GM12878 (cell line): ENCODE measurements at regions not wholly inside any gene's neighbourhood (a gene's known extent, or its start where the extent isn't known, plus 50 kb on each side); places are given as distances from the start of the nearest gene placed in this dataset.

Source experiments
- ATAC-seq: fragments of 200-7000 bp; cut with Tn5 transposase; 3 replicates; pipeline ENCODE4 v1.9.1; 2020; ENCODE audit warnings: mild to moderate bottlenecking, moderate library complexity
- BruUV-seq: library from RNA; stranded (reverse); fragments of 400-500 nt; replicated peaks from 2 replicates; lab custom pipeline; 2021; lab: Mats Ljungman, UMichigan
- CTCF ChIA-PET: fragments of 300-600 bp; sonication (Branson Sonifier 250); formaldehyde crosslinking; extraction: SDS; loops from one replicate; lab custom pipeline; 2021; ENCODE audit warnings: inconsistent platforms; lab: Yijun Ruan, JAX
- POLR2A ChIA-PET: fragments of 350-600 bp; formaldehyde crosslinking; extraction: SDS; loops from one replicate; lab custom pipeline; 2021; ENCODE audit warnings: inconsistent platforms; lab: Charles Lee
- RAD21 ChIA-PET: fragments of 300-600 bp; sonication (Branson Sonifier 250); formaldehyde crosslinking; loops from one replicate; lab custom pipeline; 2023; ENCODE audit warnings: antibody characterized with exemption; ENCODE audit not compliant: unreplicated experiment; lab: Charles Lee
- SMC1A ChIA-PET: fragments of 300-600 bp; sonication (Branson Sonifier 250); formaldehyde crosslinking; loops from one replicate; lab custom pipeline; 2023; ENCODE audit not compliant: unreplicated experiment, uncharacterized antibody; lab: Charles Lee
- DNase-seq: peaks from one replicate; pipeline ENCODE4 v3.0.0-alpha.2; 2011; ENCODE audit warnings: low read depth, low spot score
- FAIRE-seq: peaks from 3 replicates; lab custom pipeline; 2011; peaks lifted over from hg19 to GRCh38; lab: Jason Lieb, UNC
- H2AFZ ChIP-seq: 2 replicates; pipeline ENCODE4 v1.6.0; 2011; ENCODE audit warnings: low read depth, low read length, control low read depth; ENCODE audit not compliant: control insufficient read depth
- H3K27ac ChIP-seq: 2 replicates; pipeline ENCODE4 v1.5.1; 2011; ENCODE audit warnings: control low read depth; ENCODE audit not compliant: control insufficient read depth, insufficient read depth
- H3K27me3 ChIP-seq, 2 experiments: replicated peaks in 1 of 2; 2 replicates each; pipeline versions ENCODE4 v1.6.0 to v1.6.1; 2011; ENCODE audit warnings: low read length in 1 of 2; ENCODE audit not compliant: control insufficient read depth in 2 of 2, insufficient read depth in 2 of 2
- H3K36me3 ChIP-seq, 2 experiments: 2 replicates each; pipeline ENCODE4 v1.5.1; 2011; ENCODE audit warnings: low read length in 1 of 2; ENCODE audit not compliant: control insufficient read depth in 2 of 2, insufficient read depth in 2 of 2
- H3K4me1 ChIP-seq: 2 replicates; pipeline ENCODE4 v1.6.1; 2011; ENCODE audit warnings: mild to moderate bottlenecking, low read length, moderate library complexity, mixed read lengths; ENCODE audit not compliant: control insufficient read depth, insufficient read depth
- H3K4me2 ChIP-seq: 2 replicates; pipeline ENCODE4 v1.6.0; 2011; ENCODE audit warnings: control low read depth; ENCODE audit not compliant: control insufficient read depth, insufficient read depth
- H3K4me3 ChIP-seq: fragments of 200-600 bp; sonication (generic); 2 replicates; pipeline ENCODE4 v1.5.1; 2016
- H3K79me2 ChIP-seq: 2 replicates; pipeline ENCODE4 v1.6.0; 2011; ENCODE audit warnings: low read length; ENCODE audit not compliant: control insufficient read depth, insufficient read depth
- H3K9ac ChIP-seq: 2 replicates; pipeline ENCODE4 v1.8.0; 2011; ENCODE audit warnings: low read length, control low read depth, mixed read lengths; ENCODE audit not compliant: control insufficient read depth, insufficient read depth
- H3K9me3 ChIP-seq: replicated peaks from 3 replicates; pipeline ENCODE4 v1.5.1; 2011; ENCODE audit warnings: mild to moderate bottlenecking, low read length; ENCODE audit not compliant: control insufficient read depth, insufficient read depth
- H4K20me1 ChIP-seq: 2 replicates; pipeline ENCODE4 v1.6.0; 2011; ENCODE audit not compliant: control insufficient read depth, insufficient read depth
- ATF2 ChIP-seq: IDR thresholded peaks from 2 replicates; pipeline ENCODE4 v1.6.1; 2012; ENCODE audit warnings: low read length, inconsistent platforms
- BCL3 ChIP-seq: IDR thresholded peaks from 2 replicates; pipeline ENCODE4 v1.6.1; 2011; ENCODE audit warnings: borderline replicate concordance, low read depth, mild to moderate bottlenecking, moderate library complexity, low read length; ENCODE audit not compliant: insufficient read depth, poor library complexity, severe bottlenecking
- CEBPB ChIP-seq, 2 experiments: fragments of 150-350 bp in 1 of 2; IDR thresholded peaks; 2 replicates each; pipeline ENCODE4 v1.6.1; 2012 to 2014; ENCODE audit warnings: low read depth in 2 of 2, low read length in 2 of 2, borderline replicate concordance in 1 of 2, inconsistent platforms in 1 of 2
- HDAC2 ChIP-seq: fragments of 200-600 bp; sonication (generic); IDR thresholded peaks from 2 replicates; pipeline ENCODE4 v1.6.1; 2017
- KLF5 ChIP-seq: fragments of 450-650 bp; IDR thresholded peaks from 2 replicates; pipeline ENCODE4 v1.6.1; 2014; ENCODE audit warnings: mild to moderate bottlenecking; ENCODE audit not compliant: partially characterized antibody
- NR2C2 ChIP-seq: IDR thresholded peaks from 2 replicates; pipeline ENCODE4 v1.6.1; 2011; ENCODE audit warnings: borderline replicate concordance, low read depth; ENCODE audit not compliant: control insufficient read depth, insufficient read length
- PAX5 ChIP-seq: IDR thresholded peaks from 2 replicates; pipeline ENCODE4 v1.6.1; 2011; ENCODE audit warnings: low read depth, low read length, borderline replicate concordance
- RELA ChIP-seq: fragments of 450-650 bp; IDR thresholded peaks from 2 replicates; pipeline ENCODE4 v1.8.0; 2014; ENCODE audit warnings: borderline replicate concordance; ENCODE audit not compliant: partially characterized antibody
- SMAD5 ChIP-seq: IDR thresholded peaks from 2 replicates; pipeline ENCODE4 v1.6.1; 2016; ENCODE audit warnings: antibody characterized with exemption, low read depth
- TCF3 ChIP-seq: IDR thresholded peaks from 2 replicates; pipeline ENCODE4 v1.6.1; 2012; ENCODE audit warnings: low read depth, mild to moderate bottlenecking, low read length, borderline replicate concordance; ENCODE audit not compliant: insufficient read depth
- ZBTB33 ChIP-seq: fragments of 450-650 bp; IDR thresholded peaks from 2 replicates; pipeline ENCODE4 v1.6.1; 2017; ENCODE audit warnings: mild to moderate bottlenecking
- WGBS: methylation state at CpG from one replicate; pipeline ENCODE4 v1.1.6; 2016; ENCODE audit warnings: low lambda C conversion rate; ENCODE audit not compliant: insufficient replicate concordance, insufficient coverage; ENCODE audit errors: missing lambda C conversion rate; 5-methylcytosine and 5-hydroxymethylcytosine counted together
- in situ Hi-C: fragments of 300-500 bp; cut with MboI; formaldehyde crosslinking; loops from 9 replicates; pipeline ENCODE4 v1.14.3; 2018; ENCODE audit warnings: mixed read lengths
- intact Hi-C: fragments of 100-400 bp; cut with micrococcal nuclease; formaldehyde crosslinking; loops from one replicate; pipeline ENCODE4 v1.14.2; 2022; ENCODE audit not compliant: unreplicated experiment

- H3K27ac ChIP-seq = no peak overlapping the region
- POLR2A ChIA-PET = no interaction called here
- no peaks in the 10 kb centered on the region for H3K4me1 ChIP-seq
- H4K20me1 ChIP-seq = no peaks in the 10 kb centered on the region
- no peak for FAIRE-seq
- no peak for ATAC-seq
- intact Hi-C loops = no loop called here
- no peak overlapping the region for H3K9ac ChIP-seq
- H3K4me2 ChIP-seq = no peak overlapping the region
- 34% methylated on average over 2 of the region's 2 CpGs for WGBS
- H3K36me3 ChIP-seq = no peaks in the 10 kb centered on the region
- no peaks in the 10 kb centered on the region for H3K27me3 ChIP-seq
- no TSS peak for BruUV-seq
- RAD21 ChIA-PET = no interaction called here
- no peak for DNase-seq
- no peaks in the 10 kb centered on the region for H3K9me3 ChIP-seq
- no peak overlapping the region for H3K4me3 ChIP-seq
- SMC1A ChIA-PET = no interaction called here
- in situ Hi-C loops = no loop called here
- TF ChIP-seq HDAC2 (no peak), PAX5 (no peak), BCL3 (no peak), CEBPB (IDR thresholded peaks at IDR 0.05; ENCODE audit: borderline replicate concordance in 1 of 2, low read depth in 2 of 2, low read length in 2 of 2) (no peak), SMAD5 (no peak), RELA (no peak), NR2C2 (no peak)
- no peak overlapping the region for H2AFZ ChIP-seq
- CTCF ChIA-PET = no interaction called here
- no peaks in the 10 kb centered on the region for H3K79me2 ChIP-seq
Measured at GRCh38 chr4:123980736-123981300, 584.2 kb downstream of the SPRY1 start.

GRCh38 chr4:123984886-123985285 lies 588.3 kb downstream of the SPRY1 start:
- 11% methylated on average over 3 of the region's 3 CpGs for WGBS
- ChIA-PET RAD21 (no interaction called here), CTCF (no interaction called here), SMC1A (no interaction called here), POLR2A (no interaction called here)
- intact Hi-C loops = no loop called here
- FAIRE-seq = no peak
- TF ChIP-seq TCF3 (no peak), ATF2 (no peak), KLF5 (no peak), ZBTB33 (no peak)
- in situ Hi-C loops = no loop called here
- H3K79me2 ChIP-seq = no peaks in the 10 kb centered on the region
- H3K9ac ChIP-seq = no peak overlapping the region
- H2AFZ ChIP-seq = no peak overlapping the region
- DNase-seq = no peak
- no TSS peak for BruUV-seq
- H3K27me3 ChIP-seq = no peaks in the 10 kb centered on the region
- H4K20me1 ChIP-seq = no peaks in the 10 kb centered on the region
- H3K4me3 ChIP-seq = no peak overlapping the region
- no peak for ATAC-seq
- H3K36me3 ChIP-seq = no peaks in the 10 kb centered on the region
- H3K4me1 ChIP-seq = no peaks in the 10 kb centered on the region
- no peaks in the 10 kb centered on the region for H3K9me3 ChIP-seq
- H3K4me2 ChIP-seq = no peak overlapping the region
- H3K27ac ChIP-seq = no peak overlapping the region
